C4-2B (cell line): ENCODE measurements at regions not wholly inside any gene's neighbourhood (a gene's known extent, or its start where the extent isn't known, plus 50 kb on each side); places are given as distances from the start of the nearest gene placed in this dataset.

Experiments
- H3K27ac ChIP-seq: fragments of 450-650 bp; 2 replicates; pipeline ENCODE4 v1.5.1; 2017
- CTCF ChIP-seq: fragments of 450-650 bp; conservative IDR thresholded peaks from 2 replicates; pipeline ENCODE4 v1.5.1; 2017; ENCODE audit warnings: mild to moderate bottlenecking
- ZFX ChIP-seq: fragments of 450-650 bp; IDR thresholded peaks from 2 replicates; pipeline ENCODE4 v1.6.1; 2017

GRCh38 chr1:243977094-243977493, 74.0 kb upstream of the ZBTB18 start:
- no peak overlapping the region for H3K27ac ChIP-seq
- TF ChIP-seq ZFX (no peak), CTCF (no peak)

DNA sequence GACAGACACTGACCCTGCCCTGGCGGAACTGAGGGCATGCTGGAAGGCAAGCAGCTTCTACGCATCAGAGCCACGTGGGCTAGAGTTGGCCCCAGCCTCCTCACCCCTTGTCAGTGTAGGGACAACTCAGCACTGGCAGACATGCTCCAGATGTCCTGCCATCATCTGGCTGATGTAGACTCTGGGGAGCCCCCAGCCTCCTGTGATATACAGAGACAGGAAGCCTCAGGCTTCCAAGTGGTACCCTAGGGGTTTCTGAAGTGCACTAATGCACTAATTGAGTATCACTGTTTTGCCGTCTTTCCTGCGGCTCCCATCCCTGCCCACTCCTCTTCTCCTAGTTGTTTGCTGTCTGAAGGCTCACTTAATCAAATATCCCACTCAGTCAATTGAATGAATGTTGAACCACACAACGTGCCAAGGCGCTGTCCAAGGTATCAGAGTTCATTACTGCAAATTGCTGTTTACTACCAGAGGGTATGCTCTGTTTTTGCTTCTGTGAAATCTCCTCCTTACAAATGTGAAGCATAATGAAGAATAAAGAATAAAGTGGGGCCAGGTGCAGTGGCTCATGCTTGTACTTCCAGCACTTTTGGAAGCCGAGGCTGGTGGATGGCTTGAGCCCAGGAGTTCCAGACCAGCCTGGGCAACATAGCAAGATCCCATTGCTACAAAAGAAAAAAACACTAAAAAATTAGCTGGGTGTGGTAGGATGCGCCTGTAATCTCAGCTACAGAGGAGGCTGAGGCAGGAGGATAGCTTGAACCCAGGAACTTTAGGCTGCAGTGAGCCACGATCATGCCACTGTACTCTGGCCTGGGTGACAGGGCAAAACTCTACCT, 76.4 kb upstream of the ZBTB18 start:
- H3K27ac ChIP-seq = no peak overlapping the region
- TF ChIP-seq ZFX (no peak), CTCF (no peak)

DNA sequence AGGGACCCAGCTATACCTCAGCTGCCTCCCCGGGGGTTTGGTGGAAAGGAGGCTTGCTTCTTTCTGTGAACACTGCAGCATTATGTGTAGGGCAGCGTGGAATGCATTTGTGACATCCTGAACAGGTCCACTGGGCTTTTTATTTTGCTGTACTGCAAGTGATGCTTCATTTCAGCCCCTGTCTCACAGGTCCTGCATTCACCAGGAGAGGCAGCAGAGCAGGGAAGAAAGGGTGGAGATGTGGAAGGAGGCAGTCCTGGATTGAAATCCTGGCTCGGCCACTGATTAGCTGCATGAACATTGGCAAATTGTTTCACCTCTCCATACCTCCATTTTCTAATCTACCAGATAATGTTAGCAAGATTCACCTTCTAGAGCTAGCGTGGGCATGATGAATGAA, 77.9 kb upstream of the ZBTB18 start:
- no peak overlapping the region for H3K27ac ChIP-seq
- TF ChIP-seq CTCF (no peak), ZFX (no peak)

DNA sequence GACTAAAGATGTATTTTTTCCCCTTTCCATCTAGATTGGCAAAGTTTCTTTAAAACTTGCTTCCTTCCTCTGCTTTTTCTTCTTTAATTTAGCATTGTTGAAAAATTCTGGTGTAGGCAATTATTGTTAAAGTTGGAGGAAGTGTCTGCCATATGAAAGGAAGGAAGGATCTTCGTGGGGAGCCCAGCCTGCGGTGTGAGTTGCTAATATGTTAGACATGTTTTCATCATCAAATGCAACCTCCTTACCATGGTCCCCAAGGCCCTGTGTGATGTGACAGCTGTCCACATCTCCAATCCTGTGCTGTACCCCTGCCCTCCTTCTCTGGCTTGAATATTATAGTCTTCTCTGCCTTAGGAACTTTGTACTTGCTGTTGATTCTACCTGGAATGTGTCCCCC, 81.0 kb upstream of the ZBTB18 start:
- no peak overlapping the region for H3K27ac ChIP-seq
- no peak for TF ChIP-seq ZFX
- TF ChIP-seq CTCF = no peak

DNA sequence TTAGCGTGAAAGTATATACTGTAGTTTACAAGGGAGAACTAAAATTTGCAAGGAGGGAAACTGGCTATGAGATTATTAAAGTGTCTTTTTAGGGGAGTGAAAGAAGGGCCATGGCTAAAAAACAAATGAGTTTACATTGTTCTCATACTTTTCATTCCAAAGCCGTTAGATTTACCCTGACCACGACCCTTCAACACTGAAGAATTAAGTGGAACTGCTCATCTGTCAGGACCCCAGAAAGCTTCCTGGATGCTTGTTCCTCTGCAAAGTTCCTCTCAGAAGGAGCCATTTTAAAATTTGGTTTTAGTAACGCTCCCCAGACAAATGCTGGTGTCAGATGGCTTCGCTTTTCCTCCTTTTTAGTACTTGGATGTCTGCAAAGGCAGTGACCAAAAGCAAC, 82.7 kb upstream of the ZBTB18 start:
- H3K27ac ChIP-seq = no peak overlapping the region
- TF ChIP-seq ZFX = no peak
- no peak for TF ChIP-seq CTCF

DNA sequence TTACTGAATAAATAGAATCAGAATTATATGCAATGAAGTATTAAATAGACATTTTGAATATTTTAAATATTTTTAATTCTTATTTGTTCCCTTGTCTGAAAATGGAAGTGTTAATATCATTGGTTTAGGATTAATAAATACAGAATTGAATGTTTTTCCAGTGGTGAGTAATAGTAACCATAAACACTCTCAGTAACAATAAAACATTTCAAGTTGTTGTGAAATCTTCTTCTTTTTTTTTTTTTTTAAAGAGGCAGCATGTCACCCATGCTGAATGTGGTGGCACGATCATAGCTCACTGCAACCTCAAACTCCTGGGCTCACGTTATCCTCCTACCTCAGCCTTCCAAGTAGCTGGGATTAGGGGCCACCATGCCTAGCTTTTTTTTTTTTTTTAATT, 86.2 kb upstream of the ZBTB18 start:
- no peak overlapping the region for H3K27ac ChIP-seq
- TF ChIP-seq ZFX (no peak), CTCF (no peak)

GRCh38 chr1:243963571-243963970, 87.5 kb upstream of the ZBTB18 start:
- no peak for TF ChIP-seq CTCF
- TF ChIP-seq ZFX = no peak

More at GRCh38 chr1:243963571-243963970, 87.5 kb upstream of the ZBTB18 start:
- no peak overlapping the region for H3K27ac ChIP-seq
